Neural cell (in vitro differentiated cells): ENCODE measurements at regions not wholly inside any gene's neighbourhood (a gene's known extent, or its start where the extent isn't known, plus 50 kb on each side); places are given as distances from the start of the nearest gene placed in this dataset.

Experiments
- H2AFZ ChIP-seq: fragments of 200-600, 300-800 bp; sonication (generic), shearing (Covaris generic); 2 replicates; pipeline ENCODE4 v1.6.0; 2014; ENCODE audit warnings: low read depth, mild to moderate bottlenecking, antibody characterized with exemption, low read length, moderate library complexity
- H3F3A ChIP-seq: fragments of 200-600 bp; shearing (Covaris generic); 2 replicates; pipeline ENCODE4 v1.6.1; 2016; ENCODE audit warnings: mild to moderate bottlenecking, moderate library complexity, mixed read lengths, antibody characterized with exemption, low read length; ENCODE audit not compliant: insufficient read depth, poor library complexity, severe bottlenecking
- H3K27ac ChIP-seq: fragments of 200-600, 300-800 bp; sonication (generic), shearing (Covaris generic); 2 replicates; pipeline ENCODE4 v1.5.1; 2014; ENCODE audit warnings: mild to moderate bottlenecking, low read length, moderate library complexity
- H3K27me3 ChIP-seq: fragments of 300-800, 200-600 bp; sonication (generic), shearing (Covaris generic); 2 replicates; pipeline ENCODE4 v1.6.0; 2014; ENCODE audit warnings: mild to moderate bottlenecking, low read depth, low read length, moderate library complexity; ENCODE audit not compliant: insufficient read depth
- H3K36me3 ChIP-seq: fragments of 300-800, 200-600 bp; sonication (generic), shearing (Covaris generic); 2 replicates; pipeline ENCODE4 v1.5.1; 2014; ENCODE audit warnings: mild to moderate bottlenecking, antibody characterized with exemption, low read length, moderate library complexity; ENCODE audit not compliant: insufficient read depth
- H3K4me2 ChIP-seq: fragments of 300-800, 200-600 bp; sonication (generic), shearing (Covaris generic); 2 replicates; pipeline ENCODE4 v1.6.0; 2014; ENCODE audit warnings: mild to moderate bottlenecking, low read length
- H3K4me3 ChIP-seq: fragments of 300-800, 200-600 bp; sonication (generic), shearing (Covaris generic); 2 replicates; pipeline ENCODE4 v1.5.1; 2014; ENCODE audit warnings: mild to moderate bottlenecking, low read length, moderate library complexity
- H3K79me2 ChIP-seq: fragments of 200-600 bp; shearing (Covaris generic); replicated peaks from 2 replicates; pipeline ENCODE4 v1.6.0; 2014; ENCODE audit warnings: mild to moderate bottlenecking, low read length, moderate library complexity; ENCODE audit not compliant: insufficient read depth
- H3K9ac ChIP-seq: fragments of 300-800, 200-600 bp; sonication (generic), shearing (Covaris generic); 2 replicates; pipeline ENCODE4 v1.6.1; 2016; ENCODE audit warnings: mild to moderate bottlenecking, low read length, mixed read lengths
- H3K9me2 ChIP-seq: fragments of 200-600 bp; shearing (Covaris generic); 2 replicates; pipeline ENCODE4 v1.6.1; 2016; ENCODE audit warnings: mild to moderate bottlenecking, low read length, mixed read lengths; ENCODE audit not compliant: insufficient read depth
- H3K9me3 ChIP-seq: fragments of 200-600, 300-800 bp; sonication (generic), shearing (Covaris generic); 2 replicates; pipeline ENCODE4 v1.6.1; 2016; ENCODE audit warnings: mild to moderate bottlenecking, mixed run types, low read length, moderate library complexity, mixed read lengths
- H4K20me1 ChIP-seq: fragments of 200-600 bp; shearing (Covaris generic); 2 replicates; pipeline ENCODE4 v1.6.1; 2016; ENCODE audit warnings: mild to moderate bottlenecking, mixed run types; ENCODE audit not compliant: insufficient read depth
- EP300 ChIP-seq: fragments of 450-650 bp; conservative IDR thresholded peaks from 2 replicates; pipeline ENCODE4 v1.6.1; 2014; ENCODE audit warnings: antibody characterized with exemption, mild to moderate bottlenecking, moderate library complexity; ENCODE audit not compliant: poor library complexity, severe bottlenecking
- EZH2 ChIP-seq: fragments of 200-600, 300-800 bp; shearing (Covaris generic), sonication (generic); IDR thresholded peaks from 2 replicates; pipeline ENCODE4 v1.6.1; 2014; ENCODE audit warnings: antibody characterized with exemption, low read length, borderline replicate concordance, mild to moderate bottlenecking; ENCODE audit not compliant: insufficient read depth, poor library complexity, severe bottlenecking
- MXI1 ChIP-seq: fragments of 450-650 bp; conservative IDR thresholded peaks from 2 replicates; pipeline ENCODE4 v1.6.1; 2014; ENCODE audit warnings: antibody characterized with exemption, mild to moderate bottlenecking; ENCODE audit not compliant: poor library complexity, severe bottlenecking
- POLR2AphosphoS5 ChIP-seq: IDR thresholded peaks from 2 replicates; pipeline ENCODE4 v1.6.1; 2012
- RAD21 ChIP-seq: fragments of 450-650 bp; conservative IDR thresholded peaks from 2 replicates; pipeline ENCODE4 v1.6.1; 2014; ENCODE audit warnings: antibody characterized with exemption, mild to moderate bottlenecking, moderate library complexity
- REST ChIP-seq: IDR thresholded peaks from 2 replicates; pipeline ENCODE4 v1.6.1; 2012; ENCODE audit warnings: borderline replicate concordance
- SMC3 ChIP-seq: fragments of 450-650 bp; conservative IDR thresholded peaks from 2 replicates; pipeline ENCODE4 v1.6.1; 2014; ENCODE audit warnings: antibody characterized with exemption, mild to moderate bottlenecking, moderate library complexity; ENCODE audit not compliant: poor library complexity
- TAF1 ChIP-seq: IDR thresholded peaks from 2 replicates; pipeline ENCODE4 v1.6.1; 2012; ENCODE audit warnings: low read depth
- TF ChIP-seq, protein P1 (sequence below): fragments of 450-650 bp; IDR thresholded peaks from 2 replicates; pipeline ENCODE4 v1.5.1; 2014; ENCODE audit warnings: antibody characterized with exemption, mild to moderate bottlenecking, moderate library complexity; ENCODE audit not compliant: poor library complexity, severe bottlenecking

GRCh38 chr7:106735637-106736036 is 74.7 kb upstream of the CCDC71L start:
- H3K9me2 ChIP-seq, result no peaks in the 10 kb centered on the region
- H3K9ac ChIP-seq, result no peak overlapping the region
- no peaks in the 10 kb centered on the region for H3K79me2 ChIP-seq
- no peak overlapping the region for H3K4me3 ChIP-seq
- TF ChIP-seq EP300 (no peak), RAD21 (no peak), MXI1 (no peak), TAF1 (no peak), POLR2AphosphoS5 (no peak), SMC3 (no peak), EZH2 (no peak), REST (no peak)
- TF ChIP-seq, protein P1, sequence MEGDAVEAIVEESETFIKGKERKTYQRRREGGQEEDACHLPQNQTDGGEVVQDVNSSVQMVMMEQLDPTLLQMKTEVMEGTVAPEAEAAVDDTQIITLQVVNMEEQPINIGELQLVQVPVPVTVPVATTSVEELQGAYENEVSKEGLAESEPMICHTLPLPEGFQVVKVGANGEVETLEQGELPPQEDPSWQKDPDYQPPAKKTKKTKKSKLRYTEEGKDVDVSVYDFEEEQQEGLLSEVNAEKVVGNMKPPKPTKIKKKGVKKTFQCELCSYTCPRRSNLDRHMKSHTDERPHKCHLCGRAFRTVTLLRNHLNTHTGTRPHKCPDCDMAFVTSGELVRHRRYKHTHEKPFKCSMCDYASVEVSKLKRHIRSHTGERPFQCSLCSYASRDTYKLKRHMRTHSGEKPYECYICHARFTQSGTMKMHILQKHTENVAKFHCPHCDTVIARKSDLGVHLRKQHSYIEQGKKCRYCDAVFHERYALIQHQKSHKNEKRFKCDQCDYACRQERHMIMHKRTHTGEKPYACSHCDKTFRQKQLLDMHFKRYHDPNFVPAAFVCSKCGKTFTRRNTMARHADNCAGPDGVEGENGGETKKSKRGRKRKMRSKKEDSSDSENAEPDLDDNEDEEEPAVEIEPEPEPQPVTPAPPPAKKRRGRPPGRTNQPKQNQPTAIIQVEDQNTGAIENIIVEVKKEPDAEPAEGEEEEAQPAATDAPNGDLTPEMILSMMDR, result no peak
- H3F3A ChIP-seq, result no peaks in the 10 kb centered on the region
- H3K36me3 ChIP-seq, result no peaks in the 10 kb centered on the region
- no peak overlapping the region for H2AFZ ChIP-seq
- no peak overlapping the region for H3K27ac ChIP-seq
- H3K9me3 ChIP-seq, result no peaks in the 10 kb centered on the region
- no peak overlapping the region for H3K4me2 ChIP-seq
- no peaks in the 10 kb centered on the region for H4K20me1 ChIP-seq
- H3K27me3 ChIP-seq, result no peaks in the 10 kb centered on the region

- Histone ChIP-seq H3K9ac (no peak overlapping the region), H3K9me3 (no peaks in the 10 kb centered on the region), H3K4me2 (no peak overlapping the region), H4K20me1 (no peaks in the 10 kb centered on the region), H3F3A (no peaks in the 10 kb centered on the region), H3K79me2 (no peaks in the 10 kb centered on the region), H3K36me3 (no peaks in the 10 kb centered on the region), H2AFZ (no peak overlapping the region), H3K27ac (no peak overlapping the region), H3K4me3 (no peak overlapping the region), H3K27me3 (no peaks in the 10 kb centered on the region), H3K9me2 (no peaks in the 10 kb centered on the region)
- no peak for TF ChIP-seq TAF1
- TF ChIP-seq SMC3, result no peak
- TF ChIP-seq EP300, result no peak
- TF ChIP-seq MXI1, result no peak
- no peak for TF ChIP-seq RAD21
Observed at GRCh38 chr7:106736123-106736507, 75.2 kb upstream of the CCDC71L start.
